ENCODE measurements at regions not wholly inside any gene's neighbourhood (a gene's known extent, or its start where the extent isn't known, plus 50 kb on each side); places are given as distances from the start of the nearest gene placed in this dataset.

- TF ChIP-seq, protein P1, sequence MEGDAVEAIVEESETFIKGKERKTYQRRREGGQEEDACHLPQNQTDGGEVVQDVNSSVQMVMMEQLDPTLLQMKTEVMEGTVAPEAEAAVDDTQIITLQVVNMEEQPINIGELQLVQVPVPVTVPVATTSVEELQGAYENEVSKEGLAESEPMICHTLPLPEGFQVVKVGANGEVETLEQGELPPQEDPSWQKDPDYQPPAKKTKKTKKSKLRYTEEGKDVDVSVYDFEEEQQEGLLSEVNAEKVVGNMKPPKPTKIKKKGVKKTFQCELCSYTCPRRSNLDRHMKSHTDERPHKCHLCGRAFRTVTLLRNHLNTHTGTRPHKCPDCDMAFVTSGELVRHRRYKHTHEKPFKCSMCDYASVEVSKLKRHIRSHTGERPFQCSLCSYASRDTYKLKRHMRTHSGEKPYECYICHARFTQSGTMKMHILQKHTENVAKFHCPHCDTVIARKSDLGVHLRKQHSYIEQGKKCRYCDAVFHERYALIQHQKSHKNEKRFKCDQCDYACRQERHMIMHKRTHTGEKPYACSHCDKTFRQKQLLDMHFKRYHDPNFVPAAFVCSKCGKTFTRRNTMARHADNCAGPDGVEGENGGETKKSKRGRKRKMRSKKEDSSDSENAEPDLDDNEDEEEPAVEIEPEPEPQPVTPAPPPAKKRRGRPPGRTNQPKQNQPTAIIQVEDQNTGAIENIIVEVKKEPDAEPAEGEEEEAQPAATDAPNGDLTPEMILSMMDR (IDR thresholded peaks at IDR 0.05; ENCODE audit: low read depth, low read length): no peak
- TF ChIP-seq EZH2phosphoT487 (IDR thresholded peaks at IDR 0.05; ENCODE audit: low read depth): no peak
These were observed 320.9 kb upstream of the NPSR1 start for GRCh38 chr7:34337163-34337562.
